ENCODE measurements at regions not wholly inside any gene's neighbourhood (a gene's known extent, or its start where the extent isn't known, plus 50 kb on each side); places are given as distances from the start of the nearest gene placed in this dataset.

GRCh38 chr5:74516211-74516636, 124.3 kb downstream of the ENC1 start:
- no peak for TF ChIP-seq CTCF (IDR thresholded peaks at IDR 0.05)
- no peak for TF ChIP-seq POLR2A (IDR thresholded peaks at IDR 0.05)
- TF ChIP-seq EP300 (IDR thresholded peaks at IDR 0.05): no peak

Measured in ovary (tissue), 3 donors.